Activated CD4-positive, alpha-beta T cell treated with anti-CD3 and anti-CD28 coated beads for 1 hour (primary cell): ENCODE measurements at regions not wholly inside any gene's neighbourhood (a gene's known extent, or its start where the extent isn't known, plus 50 kb on each side); places are given as distances from the start of the nearest gene placed in this dataset.

ENCODE experiments used
- DNase-seq: peaks from one replicate; pipeline ENCODE4 v3.0.0-alpha.2; 2020

GRCh38 chr1:193740762-193741161, 554.3 kb upstream of the B3GALT2 start:
- no peak for DNase-seq

- DNase-seq = no peak
Observed at GRCh38 chr1:193736507-193736906, 550.1 kb upstream of the B3GALT2 start.

- DNase-seq = no peak
Observed at GRCh38 chr1:193733674-193734073, 547.3 kb upstream of the B3GALT2 start.

- DNase-seq = no peak
Observed at GRCh38 chr1:193730017-193730416, 543.6 kb upstream of the B3GALT2 start.

- DNase-seq = no peak
Observed at GRCh38 chr1:193729429-193729828, 543.0 kb upstream of the B3GALT2 start.

- DNase-seq = no peak
Observed at GRCh38 chr1:193727850-193728249, 541.4 kb upstream of the B3GALT2 start.

GRCh38 chr1:193726722-193727121, 540.3 kb upstream of the B3GALT2 start:
- no peak for DNase-seq

- DNase-seq = no peak
Observed at GRCh38 chr1:193712392-193712791, 526.0 kb upstream of the B3GALT2 start.

- no peak for DNase-seq
Observed at GRCh38 chr1:193709607-193710006, 523.2 kb upstream of the B3GALT2 start.

- DNase-seq = no peak
Observed at GRCh38 chr1:193707271-193708021, 521.0 kb upstream of the B3GALT2 start.

- DNase-seq = no peak
Observed at GRCh38 chr1:193706766-193707165, 520.4 kb upstream of the B3GALT2 start.

GRCh38 chr1:193705554-193705981, 519.2 kb upstream of the B3GALT2 start:
- no peak for DNase-seq

GRCh38 chr1:193703655-193704054, 517.2 kb upstream of the B3GALT2 start:
- no peak for DNase-seq

GRCh38 chr1:193703121-193703520, 516.7 kb upstream of the B3GALT2 start:
- no peak for DNase-seq

- no peak for DNase-seq
Observed at GRCh38 chr1:193701759-193702158, 515.3 kb upstream of the B3GALT2 start.

GRCh38 chr1:193700710-193701355, 514.4 kb upstream of the B3GALT2 start:
- no peak for DNase-seq

GRCh38 chr1:193699261-193699660, 512.8 kb upstream of the B3GALT2 start:
- no peak for DNase-seq

GRCh38 chr1:193697776-193698175, 511.4 kb upstream of the B3GALT2 start:
- DNase-seq = no peak

- no peak for DNase-seq
Observed at GRCh38 chr1:193697115-193697762, 510.8 kb upstream of the B3GALT2 start.

GRCh38 chr1:193694741-193695140, 508.3 kb upstream of the B3GALT2 start:
- DNase-seq = no peak

GRCh38 chr1:193685986-193686385, 499.6 kb upstream of the B3GALT2 start:
- DNase-seq = no peak

GRCh38 chr1:193681422-193681821, 495.0 kb upstream of the B3GALT2 start:
- DNase-seq = no peak

GRCh38 chr1:193680924-193681316, 494.5 kb upstream of the B3GALT2 start:
- DNase-seq = no peak
